ENCODE measurements at regions not wholly inside any gene's neighbourhood (a gene's known extent, or its start where the extent isn't known, plus 50 kb on each side); places are given as distances from the start of the nearest gene placed in this dataset.

- no peak for DNase-seq
These were observed 328.1 kb downstream of the MYCN start for GRCh38 chr2:16268301-16269000.

- no peak for DNase-seq
These were observed 326.2 kb downstream of the MYCN start for GRCh38 chr2:16266571-16266970.

- DNase-seq, result no peak
These were observed 324.7 kb downstream of the MYCN start for GRCh38 chr2:16264931-16265540.

- DNase-seq, result no peak
These were observed 324.1 kb downstream of the MYCN start for GRCh38 chr2:16264491-16264890.

DNA sequence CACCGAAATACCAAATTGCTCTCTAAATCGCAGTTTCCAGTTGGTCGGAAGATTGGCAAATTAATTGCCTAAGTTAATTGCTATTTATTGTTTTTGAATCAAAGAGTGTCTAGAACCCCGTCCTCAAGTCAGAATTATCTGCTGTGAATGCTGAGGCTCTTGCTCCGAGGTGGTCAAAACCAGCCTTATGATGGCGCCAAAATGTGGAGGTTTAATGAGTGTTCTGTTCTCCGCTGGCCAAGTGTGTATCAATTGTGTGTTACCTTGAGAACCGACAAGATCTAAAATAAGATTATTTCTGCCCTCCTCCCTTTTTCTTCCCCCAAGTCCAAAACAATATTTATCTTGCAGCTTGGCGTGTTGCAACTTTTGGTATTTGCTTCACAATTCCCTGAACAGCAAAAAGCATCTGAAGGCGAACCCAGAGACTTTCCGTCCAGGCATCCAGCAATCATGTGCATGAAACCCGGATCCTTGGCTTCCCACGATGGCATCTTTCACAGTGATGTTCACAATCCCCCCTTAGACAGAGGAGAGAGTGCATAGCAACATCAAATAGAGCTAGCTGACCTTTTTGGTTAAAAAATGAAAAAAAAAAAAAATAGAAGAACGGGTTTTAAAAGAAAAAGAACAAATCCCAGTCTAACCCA lies 323.0 kb downstream of the MYCN start:
- DNase-seq, result no peak

DNA sequence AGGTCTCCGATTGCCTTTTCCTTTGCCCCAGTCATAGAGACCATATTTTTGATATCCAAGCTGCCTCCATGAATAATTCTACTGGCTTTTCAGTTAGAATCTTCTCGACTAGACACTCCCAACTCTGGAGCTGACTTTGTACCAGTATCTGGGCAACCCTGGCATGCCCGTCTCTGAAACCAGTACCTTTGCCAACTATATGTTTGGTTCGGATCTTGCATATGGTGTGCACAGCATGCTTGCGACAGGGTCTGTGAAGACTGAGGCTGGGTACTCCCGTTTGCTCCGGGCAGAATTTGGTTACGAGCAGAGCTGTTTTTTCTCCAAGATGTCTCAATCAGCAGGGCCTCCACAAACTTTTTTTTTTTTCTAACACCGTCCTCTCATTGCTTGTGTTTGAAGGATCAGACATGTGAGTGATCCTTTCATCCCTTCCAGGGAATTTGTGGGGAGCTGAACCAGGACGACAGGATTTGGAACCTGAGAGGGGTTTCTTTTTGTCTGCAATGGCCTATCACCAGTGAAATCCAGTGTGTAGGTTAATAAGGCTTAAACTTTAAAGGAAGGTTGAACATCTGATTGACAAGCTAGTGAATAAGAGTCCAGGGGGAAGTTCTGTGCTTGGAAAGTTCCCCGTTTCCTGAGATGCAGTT lies 322.3 kb downstream of the MYCN start:
- DNase-seq, result no peak

DNA sequence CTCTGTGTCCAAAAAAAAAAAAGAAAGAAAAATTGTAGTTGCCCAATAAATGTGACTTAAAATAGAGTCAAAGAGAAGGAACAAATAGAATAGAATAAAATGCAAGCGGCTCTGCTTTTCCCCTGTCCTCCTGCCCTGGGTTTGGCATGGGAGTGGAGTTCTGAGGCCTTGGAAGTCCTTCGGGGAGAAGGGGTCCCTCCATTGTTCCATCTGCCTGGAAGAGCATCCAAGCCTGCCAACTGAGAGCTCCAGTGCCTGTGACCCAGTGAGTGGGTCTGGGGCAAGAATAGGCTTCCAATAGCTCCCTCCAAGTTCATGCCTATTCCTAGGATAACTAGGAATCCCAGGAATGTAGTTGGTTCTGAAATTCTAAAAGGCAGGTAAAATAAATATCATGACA lies 321.4 kb downstream of the MYCN start:
- DNase-seq, result no peak

GRCh38 chr2:16261071-16261470 lies 320.7 kb downstream of the MYCN start:
- no peak for DNase-seq

GRCh38 chr2:16260041-16260830 lies 319.9 kb downstream of the MYCN start:
- no peak for DNase-seq

- no peak for DNase-seq
These were observed 318.7 kb downstream of the MYCN start for GRCh38 chr2:16259010-16259409.

DNA sequence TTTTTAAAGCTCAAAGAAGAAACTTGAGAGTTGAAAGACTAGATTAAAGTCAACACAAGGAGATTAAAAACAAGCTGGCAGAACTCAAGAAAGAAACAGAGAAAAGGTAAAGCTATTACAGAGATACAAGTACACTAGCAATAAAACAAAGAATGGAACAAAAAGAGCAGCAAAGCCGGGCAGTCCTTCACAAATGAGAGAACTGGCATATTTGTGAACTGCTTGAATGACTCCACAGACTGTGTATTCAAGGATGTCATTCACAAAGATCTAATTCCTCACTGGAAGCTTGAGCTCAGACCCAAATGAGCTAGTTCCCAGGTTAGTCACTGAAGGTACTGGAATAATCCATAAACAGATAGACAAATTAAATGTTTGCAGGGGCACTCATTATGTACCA lies 318.0 kb downstream of the MYCN start:
- DNase-seq, result no peak

- DNase-seq, result no peak
These were observed 317.1 kb downstream of the MYCN start for GRCh38 chr2:16257322-16258028.

GRCh38 chr2:16256601-16257321 lies 316.4 kb downstream of the MYCN start:
- DNase-seq, result no peak

DNA sequence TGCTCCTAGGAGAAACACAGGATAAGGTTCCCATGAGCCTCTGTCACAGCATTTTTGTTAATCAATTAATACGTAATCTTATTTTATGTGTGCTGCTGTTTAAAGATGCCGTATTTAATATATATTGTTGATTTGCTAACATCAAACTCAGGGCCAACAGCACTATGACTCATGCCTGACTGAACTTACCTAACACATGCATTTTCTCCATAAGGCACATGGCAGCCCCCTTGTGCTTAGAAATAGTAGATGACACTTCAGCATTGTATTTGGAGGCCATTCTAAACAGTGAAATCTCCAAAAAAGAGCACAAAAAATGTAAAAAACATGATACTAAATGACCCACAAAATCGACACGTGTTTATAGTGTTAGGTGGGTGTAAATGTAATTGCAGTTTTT lies 314.8 kb downstream of the MYCN start:
- DNase-seq, result no peak

DNA sequence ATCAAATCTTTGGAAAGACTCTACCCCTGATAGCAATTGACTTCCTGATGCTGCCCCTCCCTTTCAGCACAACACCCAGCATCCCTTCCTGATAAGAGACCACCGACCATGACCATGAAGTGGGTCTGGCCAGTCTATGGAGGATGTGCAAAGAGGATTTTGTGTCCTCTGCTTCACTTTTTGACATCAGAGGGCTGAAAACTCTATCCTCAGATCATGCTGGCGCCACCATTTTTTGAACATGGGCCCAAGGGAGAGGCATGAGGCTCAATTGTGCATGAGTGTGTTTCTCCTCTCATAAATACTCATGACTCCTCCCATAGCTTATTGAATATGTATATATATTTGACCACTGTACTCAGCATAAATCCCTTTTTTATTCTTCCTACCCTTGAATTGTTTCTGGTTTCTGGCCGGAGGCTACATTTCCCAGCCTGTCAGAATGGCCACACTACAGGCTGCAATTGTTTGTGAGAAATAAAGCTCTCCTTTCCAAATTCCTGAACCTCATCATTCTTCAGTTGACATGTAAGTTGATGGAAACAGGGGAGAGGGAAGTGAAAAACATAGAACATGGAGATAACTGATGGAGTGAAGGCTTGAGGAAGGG lies 314.1 kb downstream of the MYCN start:
- no peak for DNase-seq

DNA sequence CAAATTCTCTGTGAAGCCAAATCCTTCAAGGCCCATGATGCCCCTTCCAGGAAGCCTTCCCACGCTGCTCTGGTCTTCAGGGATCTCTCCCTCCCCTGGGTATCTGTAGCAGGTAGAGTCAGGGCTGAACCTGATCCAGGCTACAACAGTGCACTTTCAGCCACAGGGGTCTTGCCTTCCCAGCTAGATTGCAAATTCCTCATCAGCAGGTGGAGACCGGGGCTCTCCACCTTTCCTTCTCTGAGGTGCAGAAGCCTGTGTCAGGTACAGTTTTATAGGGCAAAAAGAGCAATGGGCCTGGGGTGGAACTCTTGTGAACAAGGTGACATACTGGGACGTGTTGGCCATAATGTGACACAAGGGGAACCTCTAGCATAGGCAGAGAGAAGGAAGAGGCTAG lies 312.9 kb downstream of the MYCN start:
- no peak for DNase-seq

DNA sequence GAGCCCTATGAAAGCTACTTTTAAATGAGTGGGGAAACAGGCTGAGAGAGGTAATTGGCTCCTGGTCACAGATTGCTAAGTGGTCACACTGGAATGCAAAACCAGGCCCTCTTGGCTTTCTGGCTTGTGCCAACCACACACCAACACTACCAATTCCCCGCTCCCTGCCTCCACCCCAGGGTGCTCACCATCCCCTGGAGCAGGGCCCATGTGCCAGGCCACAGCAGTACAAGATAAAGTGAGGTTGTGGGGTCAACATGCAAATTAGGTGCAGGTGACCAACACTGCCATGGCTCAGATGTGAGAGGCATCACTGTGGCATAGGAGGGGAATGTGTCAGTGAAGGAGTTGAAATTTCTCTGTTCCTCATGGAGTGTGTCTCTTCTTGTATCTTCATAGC lies 312.5 kb downstream of the MYCN start:
- DNase-seq, result no peak

- DNase-seq, result no peak
These were observed 311.9 kb downstream of the MYCN start for GRCh38 chr2:16252251-16252650.

DNA sequence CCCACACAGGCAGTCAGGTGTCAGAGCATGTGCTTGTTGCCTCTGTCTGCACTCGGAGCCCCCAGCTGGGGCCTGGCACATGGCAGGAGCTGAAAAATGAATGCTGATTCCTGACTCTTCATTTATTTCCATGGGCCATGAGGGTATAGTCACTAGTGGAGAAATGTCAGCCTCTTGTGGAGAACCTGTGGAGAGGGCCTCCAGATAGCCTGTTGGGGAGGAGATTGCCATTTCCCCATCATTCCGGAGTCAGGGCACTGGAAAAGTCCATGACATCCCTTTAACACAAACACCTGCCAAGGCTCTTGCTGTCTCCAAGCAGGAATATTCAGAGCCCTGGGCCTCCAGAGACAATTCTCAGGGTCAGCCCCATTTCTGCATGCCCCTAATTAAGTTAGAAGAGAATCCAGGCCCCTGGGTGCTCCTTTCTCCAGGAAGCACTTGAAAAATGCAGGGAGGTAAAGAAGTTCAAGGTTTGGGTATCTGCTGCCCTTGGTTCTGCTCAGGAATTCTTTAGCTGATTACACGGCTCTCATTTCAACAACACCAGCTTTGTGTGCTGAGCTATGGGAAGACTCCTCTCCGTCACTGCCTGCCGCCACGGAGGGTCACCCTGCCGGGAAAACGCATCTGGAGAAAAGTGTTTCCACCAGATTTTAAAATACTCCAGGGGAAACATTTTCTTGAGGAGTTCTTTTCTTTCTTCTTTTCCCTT lies 311.3 kb downstream of the MYCN start:
- no peak for DNase-seq

DNA sequence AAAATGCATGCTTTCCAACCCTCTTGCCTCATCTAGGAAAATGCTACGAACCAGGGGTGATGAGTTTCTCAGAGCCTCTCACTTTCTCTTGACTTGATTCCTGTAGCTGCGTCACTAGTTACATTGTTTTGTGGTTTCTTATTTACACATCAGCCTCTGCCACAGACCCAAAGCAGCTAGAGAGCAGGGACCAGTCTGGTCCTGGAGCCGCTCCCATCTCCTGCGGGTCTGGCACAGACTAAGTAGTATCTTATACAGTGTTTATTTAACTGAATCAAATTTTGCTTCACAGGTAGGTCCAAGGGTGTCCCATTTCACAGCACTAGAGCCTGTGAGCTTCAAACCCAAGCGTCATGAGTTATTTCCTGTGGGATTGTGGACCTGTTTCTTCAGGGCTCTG lies 310.5 kb downstream of the MYCN start:
- DNase-seq, result no peak

GRCh38 chr2:16250466-16250865 lies 310.1 kb downstream of the MYCN start:
- DNase-seq, result no peak

All from NCI-H524 treated with DMSO at 0.1 percent for 48 hours (cell line).